HCT116 (cell line): ENCODE measurements at regions not wholly inside any gene's neighbourhood (a gene's known extent, or its start where the extent isn't known, plus 50 kb on each side); places are given as distances from the start of the nearest gene placed in this dataset.

ENCODE experiments used
- ATAC-seq: fragments of 200-7000 bp; cut with Tn5 transposase; 2 replicates; pipeline ENCODE4 v1.9.1; 2020; ENCODE audit warnings: mild to moderate bottlenecking, moderate library complexity
- BruUV-seq: library from RNA; stranded (reverse); fragments of 400-500 nt; replicated peaks from 2 replicates; lab custom pipeline; 2021; lab: Mats Ljungman, UMichigan
- CTCF ChIA-PET: fragments of 300-600 bp; sonication (Branson Sonifier 250); formaldehyde crosslinking; loops from one replicate; lab custom pipeline; 2021; ENCODE audit warnings: antibody characterized with exemption; lab: Charles Lee
- POLR2A ChIA-PET: fragments of 300-600, 350-600 bp; sonication (Branson Sonifier 250); formaldehyde crosslinking; loops from one replicate; lab custom pipeline; 2021; ENCODE audit warnings: antibody characterized with exemption; lab: Charles Lee
- RAD21 ChIA-PET, 2 experiments: fragments of 300-600 bp; sonication (Branson Sonifier 250); formaldehyde crosslinking; loops; one replicate each; lab custom pipeline; 2023; ENCODE audit warnings: low total read pairs in 2 of 2; ENCODE audit not compliant: uncharacterized antibody in 2 of 2, unreplicated experiment in 2 of 2, low non-redundant PET in 1 of 2; lab: Charles Lee
- DNase-seq: peaks from one replicate; pipeline ENCODE4 v3.0.0-alpha.2; 2010; ENCODE audit warnings: low read depth, low spot score
- H2AFZ ChIP-seq: fragments of 200-600 bp; shearing (Covaris generic), sonication (generic); 2 replicates; pipeline ENCODE4 v1.6.1; 2017; ENCODE audit warnings: low read depth, mixed run types, mixed read lengths, antibody characterized with exemption, low read length; ENCODE audit not compliant: poor library complexity, severe bottlenecking
- H3K27ac ChIP-seq: 2 replicates; pipeline ENCODE4 v1.5.1; 2012; ENCODE audit warnings: low read depth, low read length
- H3K27me3 ChIP-seq: fragments of 200-600 bp; sonication (generic); 2 replicates; pipeline ENCODE4 v1.6.1; 2016; ENCODE audit warnings: mixed run types, low read length, mixed read lengths; ENCODE audit not compliant: insufficient read depth
- H3K36me3 ChIP-seq, 2 experiments: fragments of 200-500 bp in 1 of 2; fragments of 200-600 bp in 1 of 2; sonication (Bioruptor generic) in 1 of 2; sonication (generic) in 1 of 2; 2 replicates each; pipeline versions ENCODE4 v1.5.1 to v1.6.1; 2014 to 2016; ENCODE audit warnings: low read length in 2 of 2, inconsistent platforms in 1 of 2, mixed read lengths in 1 of 2, mixed run types in 1 of 2; ENCODE audit not compliant: insufficient read depth in 2 of 2, control insufficient read depth in 1 of 2
- H3K4me1 ChIP-seq, 2 experiments: fragments of 200-600 bp in 1 of 2; sonication (generic) in 1 of 2; 2 replicates each; pipeline versions ENCODE4 v1.5.1 to v1.6.1; 2012 to 2017; ENCODE audit warnings: low read length in 2 of 2, inconsistent platforms in 1 of 2, mild to moderate bottlenecking in 1 of 2, mixed read lengths in 1 of 2, mixed run types in 1 of 2, moderate library complexity in 1 of 2; ENCODE audit not compliant: insufficient read depth in 2 of 2, control insufficient read depth in 1 of 2
- H3K4me2 ChIP-seq: fragments of 200-600 bp; sonication (generic); 2 replicates; pipeline ENCODE4 v1.6.1; 2017; ENCODE audit warnings: mixed run types, low read length, mixed read lengths
- H3K4me3 ChIP-seq, 2 experiments: fragments of 200-600 bp in 1 of 2; sonication (generic) in 1 of 2; replicated peaks in 1 of 2; 2 replicates each; pipeline ENCODE4 v1.5.1; 2011 to 2016; ENCODE audit warnings: low read length in 2 of 2, control low read depth in 1 of 2, low read depth in 1 of 2, mild to moderate bottlenecking in 1 of 2, mixed read lengths in 1 of 2, mixed run types in 1 of 2
- H3K79me2 ChIP-seq: fragments of 200-600 bp; sonication (generic); 2 replicates; pipeline ENCODE4 v1.6.1; 2017; ENCODE audit warnings: mild to moderate bottlenecking, mixed run types, low read length, moderate library complexity, mixed read lengths; ENCODE audit not compliant: insufficient read depth
- H3K9ac ChIP-seq: fragments of 200-600 bp; sonication (generic); 2 replicates; pipeline ENCODE4 v1.6.1; 2016; ENCODE audit warnings: low read length, mixed read lengths
- H3K9me2 ChIP-seq: fragments of 200-600 bp; sonication (generic), shearing (Covaris generic); 2 replicates; pipeline ENCODE4 v1.6.1; 2017; ENCODE audit warnings: mixed run types, mild to moderate bottlenecking, moderate library complexity; ENCODE audit not compliant: insufficient read depth
- H3K9me3 ChIP-seq, 2 experiments: fragments of 200-500 bp in 1 of 2; fragments of 200-600 bp in 1 of 2; sonication (Bioruptor generic) in 1 of 2; sonication (generic) in 1 of 2; 2 replicates each; pipeline ENCODE4 v1.6.1; 2014 to 2017; ENCODE audit warnings: low read length in 2 of 2, mixed read lengths in 2 of 2, inconsistent platforms in 1 of 2, low read depth in 1 of 2, mild to moderate bottlenecking in 1 of 2, mixed run types in 1 of 2, moderate library complexity in 1 of 2; ENCODE audit not compliant: control insufficient read depth in 1 of 2, insufficient read depth in 1 of 2
- H4K20me1 ChIP-seq: fragments of 200-600 bp; sonication (generic), shearing (Covaris generic); 2 replicates; pipeline ENCODE4 v1.6.1; 2017; ENCODE audit warnings: mixed run types, mild to moderate bottlenecking, moderate library complexity; ENCODE audit not compliant: insufficient read depth
- ATF3 ChIP-seq: IDR thresholded peaks from 2 replicates; pipeline ENCODE4 v1.6.1; 2012
- CBX3 ChIP-seq: IDR thresholded peaks from 2 replicates; pipeline ENCODE4 v1.6.1; 2012; ENCODE audit warnings: low read depth
- EGR1 ChIP-seq: IDR thresholded peaks from 2 replicates; pipeline ENCODE4 v1.6.1; 2012; ENCODE audit warnings: low read depth
- ELF1 ChIP-seq: IDR thresholded peaks from 2 replicates; pipeline ENCODE4 v1.6.1; 2012; ENCODE audit warnings: low read depth, borderline replicate concordance
- EZH2 ChIP-seq: fragments of 200-600 bp; sonication (generic); IDR thresholded peaks from 2 replicates; pipeline ENCODE4 v1.6.1; 2017; ENCODE audit warnings: antibody characterized with exemption, mixed run types
- FOSL1 ChIP-seq: IDR thresholded peaks from 2 replicates; pipeline ENCODE4 v1.6.1; 2012; ENCODE audit warnings: low read depth
- POLR2A ChIP-seq: IDR thresholded peaks from 2 replicates; pipeline ENCODE4 v1.7.0; 2011; ENCODE audit warnings: borderline replicate concordance; ENCODE audit not compliant: insufficient read depth, insufficient read length; ENCODE audit errors: extremely low read depth
- POLR2AphosphoS5 ChIP-seq: IDR thresholded peaks from 2 replicates; pipeline ENCODE4 v1.6.1; 2011; ENCODE audit warnings: mild to moderate bottlenecking, low read depth, low read length, moderate library complexity
- RAD21 ChIP-seq: IDR thresholded peaks from 2 replicates; pipeline ENCODE4 v1.6.1; 2012; ENCODE audit warnings: low read depth, mild to moderate bottlenecking
- SIN3A ChIP-seq: IDR thresholded peaks from 2 replicates; pipeline ENCODE4 v1.6.1; 2012; ENCODE audit warnings: low read depth
- SP1 ChIP-seq: IDR thresholded peaks from 2 replicates; pipeline ENCODE4 v1.6.1; 2012; ENCODE audit warnings: low read depth
- ZFX ChIP-seq: fragments of 450-650 bp; IDR thresholded peaks from 2 replicates; pipeline ENCODE4 v1.6.1; 2017
- ZNF274 ChIP-seq: fragments of 200-500 bp; sonication (Bioruptor generic); IDR thresholded peaks from 2 replicates; pipeline ENCODE4 v1.6.1; 2014; ENCODE audit warnings: mild to moderate bottlenecking, low read depth, low read length, inconsistent platforms
- intact Hi-C: fragments of 100-400 bp; cut with micrococcal nuclease; formaldehyde crosslinking; loops from 2 replicates; pipeline ENCODE4 v1.10.0; 2022
- TF ChIP-seq, protein P1 (sequence below), 3 experiments: fragments of 200-600 bp in 1 of 3; sonication (generic) in 1 of 3; IDR thresholded peaks in 2 of 3; conservative IDR thresholded peaks in 1 of 3; 2 replicates each; pipeline ENCODE4 v1.5.1; 2012 to 2017; ENCODE audit warnings: low read depth in 2 of 3, low read length in 2 of 3, antibody characterized with exemption in 1 of 3, borderline replicate concordance in 1 of 3, control low read depth in 1 of 3, mild to moderate bottlenecking in 1 of 3, mixed read lengths in 1 of 3, mixed run types in 1 of 3, moderate library complexity in 1 of 3; ENCODE audit not compliant: insufficient read depth in 1 of 3
- TF ChIP-seq, protein P2 (sequence below): IDR thresholded peaks from 2 replicates; pipeline ENCODE4 v1.6.1; 2011; ENCODE audit warnings: mild to moderate bottlenecking, low read length, moderate library complexity; ENCODE audit not compliant: insufficient replicate concordance; ENCODE audit errors: extremely low read depth

DNA sequence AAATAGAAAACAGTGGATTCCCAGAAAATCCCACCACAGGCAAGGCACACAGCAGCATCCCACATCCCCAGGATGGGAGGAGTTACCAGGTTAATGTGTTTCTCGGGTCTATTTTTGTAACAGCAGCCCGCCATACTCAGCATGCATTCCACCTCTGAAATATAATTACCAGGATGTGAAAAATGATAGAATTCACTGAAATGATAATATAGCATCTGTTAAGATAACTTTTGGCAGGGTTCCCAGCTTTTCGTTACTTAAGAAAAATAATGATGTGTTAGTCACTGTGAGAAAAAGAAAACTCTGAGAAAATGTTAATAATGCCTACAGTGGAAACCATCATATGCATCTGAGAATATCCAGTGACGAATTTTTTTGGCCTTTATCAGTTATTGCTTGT, 87.1 kb downstream of the VCX2 start:
- Histone ChIP-seq H3K9me2 (no peaks in the 10 kb centered on the region), H3K9me3 (no peaks in the 10 kb centered on the region), H2AFZ (no peak overlapping the region), H3K27ac (no peak overlapping the region), H3K9ac (no peak overlapping the region), H3K4me1 (no peaks in the 10 kb centered on the region), H3K36me3 (no peaks in the 10 kb centered on the region), H3K27me3 (no peaks in the 10 kb centered on the region), H3K4me3 (no peak overlapping the region), H4K20me1 (no peaks in the 10 kb centered on the region), H3K79me2 (no peaks in the 10 kb centered on the region), H3K4me2 (no peak overlapping the region)
- TF ChIP-seq POLR2AphosphoS5 (no peak), ATF3 (no peak), RAD21 (no peak), SIN3A (no peak), EZH2 (no peak), CBX3 (no peak), FOSL1 (no peak), ZNF274 (no peak), ELF1 (no peak), SP1 (no peak), EGR1 (no peak), POLR2A (no peak), ZFX (no peak)
- TF ChIP-seq, protein P1, sequence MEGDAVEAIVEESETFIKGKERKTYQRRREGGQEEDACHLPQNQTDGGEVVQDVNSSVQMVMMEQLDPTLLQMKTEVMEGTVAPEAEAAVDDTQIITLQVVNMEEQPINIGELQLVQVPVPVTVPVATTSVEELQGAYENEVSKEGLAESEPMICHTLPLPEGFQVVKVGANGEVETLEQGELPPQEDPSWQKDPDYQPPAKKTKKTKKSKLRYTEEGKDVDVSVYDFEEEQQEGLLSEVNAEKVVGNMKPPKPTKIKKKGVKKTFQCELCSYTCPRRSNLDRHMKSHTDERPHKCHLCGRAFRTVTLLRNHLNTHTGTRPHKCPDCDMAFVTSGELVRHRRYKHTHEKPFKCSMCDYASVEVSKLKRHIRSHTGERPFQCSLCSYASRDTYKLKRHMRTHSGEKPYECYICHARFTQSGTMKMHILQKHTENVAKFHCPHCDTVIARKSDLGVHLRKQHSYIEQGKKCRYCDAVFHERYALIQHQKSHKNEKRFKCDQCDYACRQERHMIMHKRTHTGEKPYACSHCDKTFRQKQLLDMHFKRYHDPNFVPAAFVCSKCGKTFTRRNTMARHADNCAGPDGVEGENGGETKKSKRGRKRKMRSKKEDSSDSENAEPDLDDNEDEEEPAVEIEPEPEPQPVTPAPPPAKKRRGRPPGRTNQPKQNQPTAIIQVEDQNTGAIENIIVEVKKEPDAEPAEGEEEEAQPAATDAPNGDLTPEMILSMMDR (IDR thresholded peaks at IDR 0.05 in 2 of 3, conservative IDR thresholded peaks at IDR 0.05 in 1 of 3; ENCODE audit: borderline replicate concordance in 1 of 3, insufficient read depth in 1 of 3, low read depth in 2 of 3, low read length in 2 of 3) = no peak
- TF ChIP-seq, protein P2, sequence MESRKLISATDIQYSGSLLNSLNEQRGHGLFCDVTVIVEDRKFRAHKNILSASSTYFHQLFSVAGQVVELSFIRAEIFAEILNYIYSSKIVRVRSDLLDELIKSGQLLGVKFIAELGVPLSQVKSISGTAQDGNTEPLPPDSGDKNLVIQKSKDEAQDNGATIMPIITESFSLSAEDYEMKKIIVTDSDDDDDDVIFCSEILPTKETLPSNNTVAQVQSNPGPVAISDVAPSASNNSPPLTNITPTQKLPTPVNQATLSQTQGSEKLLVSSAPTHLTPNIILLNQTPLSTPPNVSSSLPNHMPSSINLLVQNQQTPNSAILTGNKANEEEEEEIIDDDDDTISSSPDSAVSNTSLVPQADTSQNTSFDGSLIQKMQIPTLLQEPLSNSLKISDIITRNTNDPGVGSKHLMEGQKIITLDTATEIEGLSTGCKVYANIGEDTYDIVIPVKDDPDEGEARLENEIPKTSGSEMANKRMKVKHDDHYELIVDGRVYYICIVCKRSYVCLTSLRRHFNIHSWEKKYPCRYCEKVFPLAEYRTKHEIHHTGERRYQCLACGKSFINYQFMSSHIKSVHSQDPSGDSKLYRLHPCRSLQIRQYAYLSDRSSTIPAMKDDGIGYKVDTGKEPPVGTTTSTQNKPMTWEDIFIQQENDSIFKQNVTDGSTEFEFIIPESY = no peak
- intact Hi-C loops = no loop called here
- POLR2A ChIA-PET = no interaction called here
- RAD21 ChIA-PET = no interaction called here
- CTCF ChIA-PET = no interaction called here
- BruUV-seq = no TSS peak
- ATAC-seq (no peak), DNase-seq (no peak)
